ENCODE measurements at regions not wholly inside any gene's neighbourhood (a gene's known extent, or its start where the extent isn't known, plus 50 kb on each side); places are given as distances from the start of the nearest gene placed in this dataset.
A peak's percentile ranks its signal among the peaks of the same experiment; 100 is the strongest.

- Histone ChIP-seq H3K27me3 (no peaks in the 10 kb centered on the region), H3K4me3 (no peak overlapping the region), H3K4me2 (no peak overlapping the region), H3K9ac (no peak overlapping the region), H4K20me1 (no peaks in the 10 kb centered on the region), H3K9me3 (replicated peaks in 1 of 11) (peaks cover 27 to 52% (median 39%) of the 10 kb centered on the region in 11 experiments; a peak in 21 of 22 replicates), H3K36me3 (no peaks in the 10 kb centered on the region), H3K27ac (no peak overlapping the region), H3K4me1 (peaks cover 31 to 44% (median 38%) of the 10 kb centered on the region in 10 experiments)
- TF ChIP-seq Cebpa-rat (IDR thresholded peaks at IDR 0.05): no peak
These were observed 137.1 kb downstream of the OAT start for GRCh38 chr10:124281666-124282065.

GRCh38 chr10:124280916-124281315 lies 137.8 kb downstream of the OAT start:
- H3K9ac ChIP-seq: no peak overlapping the region
- TF ChIP-seq Cebpa-rat (IDR thresholded peaks at IDR 0.05): no peak
- no peaks in the 10 kb centered on the region for H4K20me1 ChIP-seq
- H3K4me1 ChIP-seq: peaks cover 23 to 36% (median 31%) of the 10 kb centered on the region in 10 experiments
- H3K27ac ChIP-seq: no peak overlapping the region; a peak in 1 of 22 replicates
- no peak overlapping the region for H3K4me3 ChIP-seq
- H3K27me3 ChIP-seq: no peaks in the 10 kb centered on the region
- H3K4me2 ChIP-seq: no peak overlapping the region
- no peaks in the 10 kb centered on the region for H3K36me3 ChIP-seq
- H3K9me3 ChIP-seq (replicated peaks in 1 of 11): peaks cover 27 to 52% (median 39%) of the 10 kb centered on the region in 11 experiments; a peak in 21 of 22 replicates

DNA sequence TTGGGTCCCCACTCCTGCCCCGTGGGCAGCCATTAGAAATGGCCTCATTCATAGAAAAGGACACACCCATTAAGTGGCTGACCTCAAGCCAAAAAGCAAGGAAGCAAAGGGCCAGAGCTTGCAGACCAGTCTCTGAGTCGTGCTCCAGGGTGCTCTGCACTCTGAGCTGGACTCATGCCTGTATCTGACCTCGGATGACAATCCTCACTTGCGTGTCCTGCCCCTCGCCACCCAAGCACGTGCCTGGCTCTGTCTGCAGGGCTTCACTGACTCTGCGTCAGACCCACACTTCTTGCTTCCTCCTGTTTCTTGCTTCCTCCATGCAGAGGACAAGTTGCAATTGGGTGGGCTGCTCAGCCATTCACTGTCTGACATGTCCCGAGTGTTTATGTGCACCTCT lies 138.8 kb downstream of the OAT start:
- Histone ChIP-seq H3K9ac (no peak overlapping the region), H3K9me3 (replicated peaks in 1 of 11) (peaks cover 29 to 52% (median 39%) of the 10 kb centered on the region in 11 experiments), H3K4me2 (peak overlapping the region in 3 of 11 experiments; percentile 36 to 59 (median 40); a peak in 4 of 22 replicates), H3K36me3 (no peaks in the 10 kb centered on the region), H3K4me1 (peaks cover 13 to 26% (median 20%) of the 10 kb centered on the region in 10 experiments), H3K27ac (no peak overlapping the region), H3K4me3 (no peak overlapping the region), H3K27me3 (no peaks in the 10 kb centered on the region), H4K20me1 (no peaks in the 10 kb centered on the region)
- TF ChIP-seq Cebpa-rat (IDR thresholded peaks at IDR 0.05): no peak

GRCh38 chr10:124279298-124279697 lies 139.4 kb downstream of the OAT start:
- no peak for TF ChIP-seq Cebpa-rat (IDR thresholded peaks at IDR 0.05)
- Histone ChIP-seq H3K4me2 (peak overlapping the region in 3 of 11 experiments; percentile 36 to 59 (median 40); a peak in 4 of 22 replicates), H3K27ac (no peak overlapping the region), H3K4me3 (no peak overlapping the region), H3K9me3 (replicated peaks in 1 of 11) (peaks cover 32 to 52% (median 43%) of the 10 kb centered on the region in 11 experiments), H3K4me1 (peaks cover 7 to 20% (median 14%) of the 10 kb centered on the region in 10 experiments; a peak in 19 of 20 replicates), H3K9ac (no peak overlapping the region), H3K27me3 (no peaks in the 10 kb centered on the region), H4K20me1 (no peaks in the 10 kb centered on the region), H3K36me3 (no peaks in the 10 kb centered on the region)

DNA sequence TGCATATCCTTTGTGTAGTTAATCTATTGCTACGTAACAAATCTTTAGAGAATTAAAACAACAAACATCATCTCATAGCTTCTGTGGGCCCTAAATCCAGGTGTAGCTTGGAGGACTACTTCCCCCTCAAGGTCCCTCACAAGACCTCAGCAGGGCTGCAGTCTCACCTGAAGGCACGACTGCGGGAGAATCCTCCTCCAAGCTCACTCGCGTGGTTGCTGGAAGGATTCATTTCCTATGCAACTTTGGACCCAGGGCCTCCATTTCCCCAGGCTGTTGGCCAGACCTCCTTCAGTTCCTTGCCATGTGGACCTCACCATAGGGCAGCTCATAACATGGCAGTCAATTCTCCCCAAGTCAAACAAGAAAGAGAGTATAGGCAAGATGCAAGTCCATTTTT lies 140.4 kb downstream of the OAT start:
- no peaks in the 10 kb centered on the region for H3K27me3 ChIP-seq
- no peak for TF ChIP-seq Cebpa-rat (IDR thresholded peaks at IDR 0.05)
- H3K9ac ChIP-seq: no peak overlapping the region
- peaks cover 41 to 58% (median 52%) of the 10 kb centered on the region in 11 experiments for H3K9me3 ChIP-seq (replicated peaks in 1 of 11)
- no peak overlapping the region for H3K27ac ChIP-seq
- H3K4me3 ChIP-seq: no peak overlapping the region
- no peak overlapping the region for H3K4me2 ChIP-seq
- no peaks in the 10 kb centered on the region for H4K20me1 ChIP-seq
- H3K36me3 ChIP-seq: peaks cover 0 to 1% (median 0%) of the 10 kb centered on the region in 11 experiments; a peak in 1 of 22 replicates
- peaks cover 0 to 11% (median 7%) of the 10 kb centered on the region in 10 experiments; a peak in 13 of 20 replicates for H3K4me1 ChIP-seq

DNA sequence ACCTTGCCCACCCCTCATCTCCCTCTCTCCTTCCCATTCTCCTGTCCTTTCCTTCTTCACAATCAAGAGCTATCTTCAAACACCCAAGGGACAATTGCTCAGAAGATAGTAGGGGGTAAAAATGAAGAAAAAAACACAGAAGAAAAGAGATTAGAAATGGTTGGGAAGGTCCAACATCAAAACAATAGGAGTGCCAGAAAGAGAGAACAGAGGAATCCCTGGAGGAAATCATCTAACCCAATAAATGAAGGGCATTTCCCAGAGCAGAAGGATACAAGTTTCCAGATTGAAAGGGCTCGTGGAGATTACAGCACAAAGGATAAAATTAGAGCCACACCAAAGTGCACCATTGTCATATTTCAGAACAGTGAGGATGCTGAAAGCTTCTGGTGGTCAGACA lies 145.6 kb downstream of the OAT start:
- peaks cover 0 to 15% (median 8%) of the 10 kb centered on the region in 11 experiments; a peak in 7 of 22 replicates for H3K36me3 ChIP-seq
- peaks cover 10 to 22% (median 18%) of the 10 kb centered on the region in 10 experiments for H3K4me1 ChIP-seq
- H3K27ac ChIP-seq: no peak overlapping the region
- peaks cover 30 to 49% (median 38%) of the 10 kb centered on the region in 11 experiments for H3K9me3 ChIP-seq (replicated peaks in 1 of 11)
- H3K27me3 ChIP-seq: no peaks in the 10 kb centered on the region
- peak overlapping the region in 1 of 10 experiments; percentile 1; a peak in 2 of 20 replicates for H3K4me3 ChIP-seq
- H3K4me2 ChIP-seq: no peak overlapping the region
- no peak for TF ChIP-seq Cebpa-rat (IDR thresholded peaks at IDR 0.05)
- no peaks in the 10 kb centered on the region for H4K20me1 ChIP-seq
- no peak overlapping the region for H3K9ac ChIP-seq

- peak overlapping the region in 1 of 11 experiments; percentile 36; a peak in 1 of 22 replicates for H3K27ac ChIP-seq
- peaks cover 0 to 15% (median 8%) of the 10 kb centered on the region in 11 experiments; a peak in 7 of 22 replicates for H3K36me3 ChIP-seq
- H4K20me1 ChIP-seq: no peaks in the 10 kb centered on the region
- H3K4me2 ChIP-seq: peak overlapping the region; percentile 3 to 64 (median 50); a peak in 20 of 22 replicates
- no peak overlapping the region for H3K9ac ChIP-seq
- no peak for TF ChIP-seq Cebpa-rat (IDR thresholded peaks at IDR 0.05)
- peak overlapping the region in 1 of 10 experiments; percentile 28; a peak in 1 of 20 replicates for H3K4me3 ChIP-seq
- H3K4me1 ChIP-seq: peaks cover 10 to 35% (median 28%) of the 10 kb centered on the region in 10 experiments
- H3K27me3 ChIP-seq: no peaks in the 10 kb centered on the region
- peaks cover 30 to 41% (median 34%) of the 10 kb centered on the region in 11 experiments for H3K9me3 ChIP-seq (replicated peaks in 1 of 11)
These were observed 147.0 kb downstream of the OAT start for GRCh38 chr10:124271676-124272075.

DNA sequence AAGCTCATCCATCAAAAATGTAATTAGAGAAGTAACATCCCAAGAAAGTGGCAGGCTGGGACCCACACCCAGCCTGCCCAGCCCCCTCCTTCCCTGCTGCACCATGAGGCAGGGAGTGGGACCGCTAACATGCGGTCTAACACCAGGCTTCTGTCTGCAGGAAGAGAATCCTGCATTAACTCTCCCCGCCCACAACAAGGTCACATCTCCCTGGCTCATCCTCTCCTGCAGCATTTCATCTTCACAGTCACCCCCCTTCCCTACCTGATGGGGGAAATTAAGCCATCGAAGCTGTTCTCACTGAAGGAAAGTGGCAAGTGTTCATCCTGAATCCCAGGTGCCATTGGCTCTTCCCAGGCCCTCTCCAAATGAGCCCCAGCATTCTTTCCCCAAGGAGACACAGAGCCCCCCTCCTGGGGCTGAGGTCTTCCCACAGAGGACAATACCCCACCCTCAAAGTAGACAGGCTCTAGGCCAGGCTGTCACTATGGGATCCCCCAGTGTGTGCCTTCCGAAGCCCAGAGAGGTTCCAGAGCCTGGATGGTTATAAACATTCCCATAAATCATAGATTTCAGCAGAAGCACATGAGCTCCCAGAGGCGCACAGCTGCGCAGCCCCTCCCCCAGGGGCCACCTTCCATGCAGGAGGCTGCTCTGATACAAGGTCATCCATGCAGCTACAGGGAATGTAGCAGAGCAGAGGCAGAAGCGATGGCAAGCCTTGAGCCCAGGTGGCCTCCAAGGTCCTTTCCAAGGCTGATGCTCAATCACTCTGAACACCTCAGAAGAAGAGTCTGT lies 148.0 kb downstream of the OAT start:
- Histone ChIP-seq H3K4me2 (peak overlapping the region in 10 of 11 experiments; percentile 3 to 64 (median 52); a peak in 16 of 22 replicates), H4K20me1 (no peaks in the 10 kb centered on the region), H3K27me3 (no peaks in the 10 kb centered on the region), H3K4me3 (no peak overlapping the region), H3K27ac (peak overlapping the region in 1 of 11 experiments; percentile 20; a peak in 1 of 22 replicates), H3K4me1 (peaks cover 10 to 44% (median 29%) of the 10 kb centered on the region in 10 experiments), H3K9me3 (replicated peaks in 1 of 11) (peaks cover 30 to 41% (median 34%) of the 10 kb centered on the region in 11 experiments), H3K9ac (no peak overlapping the region), H3K36me3 (peaks cover 0 to 15% (median 8%) of the 10 kb centered on the region in 11 experiments; a peak in 7 of 22 replicates)
- TF ChIP-seq Cebpa-rat (IDR thresholded peaks at IDR 0.05): no peak

DNA sequence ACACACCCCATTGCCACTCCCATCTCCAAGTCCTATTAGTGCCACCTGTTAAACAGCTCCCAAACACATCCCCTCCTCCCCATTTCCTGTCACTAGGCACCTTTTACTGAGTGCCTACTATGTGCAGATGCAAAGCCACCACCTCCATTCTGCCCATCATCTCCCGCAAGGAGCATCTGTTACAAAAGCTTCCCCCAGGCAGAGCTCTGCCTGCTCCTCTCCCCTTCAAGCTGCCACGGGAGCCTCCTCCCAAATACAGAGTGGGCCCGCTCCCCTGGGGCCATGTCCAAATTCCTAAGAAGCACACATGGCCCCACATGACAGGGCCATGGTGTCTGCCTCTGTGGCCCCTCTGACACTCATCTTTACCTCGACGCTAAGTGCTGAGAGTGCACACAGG lies 149.7 kb downstream of the OAT start:
- H3K27me3 ChIP-seq: no peaks in the 10 kb centered on the region
- TF ChIP-seq Cebpa-rat (IDR thresholded peaks at IDR 0.05): no peak
- no peaks in the 10 kb centered on the region for H4K20me1 ChIP-seq
- H3K9ac ChIP-seq: no peak overlapping the region
- H3K9me3 ChIP-seq (replicated peaks in 1 of 11): peaks cover 26 to 34% (median 30%) of the 10 kb centered on the region in 11 experiments
- H3K4me3 ChIP-seq: no peak overlapping the region
- no peak overlapping the region; a peak in 1 of 22 replicates for H3K27ac ChIP-seq
- H3K4me2 ChIP-seq: no peak overlapping the region
- peaks cover 12 to 50% (median 32%) of the 10 kb centered on the region in 10 experiments for H3K4me1 ChIP-seq
- H3K36me3 ChIP-seq: peaks cover 0 to 15% (median 8%) of the 10 kb centered on the region in 11 experiments; a peak in 7 of 22 replicates
